GM12878 (cell line): ENCODE measurements at regions not wholly inside any gene's neighbourhood (a gene's known extent, or its start where the extent isn't known, plus 50 kb on each side); places are given as distances from the start of the nearest gene placed in this dataset.
A peak's percentile ranks its signal among the peaks of the same experiment; 100 is the strongest.

Experiments used
- BCL11A ChIP-seq: IDR thresholded peaks from 2 replicates; pipeline ENCODE4 v1.6.1; 2011; ENCODE audit warnings: low read depth, low read length
- CHD1 ChIP-seq: IDR thresholded peaks from 2 replicates; pipeline ENCODE4 v1.6.1; 2012; ENCODE audit warnings: low read depth, low read length, improper control_type of control experiment
- DPF2 ChIP-seq: fragments of 450-650 bp; IDR thresholded peaks from 2 replicates; pipeline ENCODE4 v1.6.1; 2017; ENCODE audit warnings: mild to moderate bottlenecking
- ESRRA ChIP-seq: IDR thresholded peaks from 2 replicates; pipeline ENCODE4 v1.6.1; 2012; ENCODE audit warnings: mild to moderate bottlenecking, low read length, improper control_type of control experiment
- ETV6 ChIP-seq, 2 experiments: fragments of 450-650 bp in 1 of 2; IDR thresholded peaks in 1 of 2; conservative IDR thresholded peaks in 1 of 2; 2 replicates each; pipeline ENCODE4 v1.6.1; 2014; ENCODE audit warnings: antibody characterized with exemption in 1 of 2, borderline replicate concordance in 1 of 2, low read depth in 1 of 2, mild to moderate bottlenecking in 1 of 2, moderate library complexity in 1 of 2
- NR2C2 ChIP-seq: IDR thresholded peaks from 2 replicates; pipeline ENCODE4 v1.6.1; 2011; ENCODE audit warnings: borderline replicate concordance, low read depth; ENCODE audit not compliant: control insufficient read depth, insufficient read length
- RB1 ChIP-seq: fragments of 450-650 bp; formaldehyde crosslinking; IDR thresholded peaks from 2 replicates; pipeline ENCODE4 v1.6.1; 2017; ENCODE audit warnings: mild to moderate bottlenecking, borderline replicate concordance
- SUZ12 ChIP-seq: fragments of 200-600 bp; sonication (generic); IDR thresholded peaks from one replicate; pipeline ENCODE4 v1.6.1; 2018; ENCODE audit warnings: antibody characterized with exemption, mild to moderate bottlenecking; ENCODE audit not compliant: unreplicated experiment
- WRNIP1 ChIP-seq: IDR thresholded peaks from 2 replicates; pipeline ENCODE4 v1.6.1; 2011; ENCODE audit warnings: low read depth, low read length, improper control_type of control experiment, borderline replicate concordance
- YBX1 ChIP-seq: fragments of 450-650 bp; IDR thresholded peaks from 2 replicates; pipeline ENCODE4 v1.6.1; 2016; ENCODE audit warnings: antibody characterized with exemption
- YY1 ChIP-seq: IDR thresholded peaks from 2 replicates; pipeline ENCODE4 v1.6.1; 2011; ENCODE audit warnings: low read depth, mild to moderate bottlenecking, low read length
- TF ChIP-seq, protein P1 (sequence below): fragments of 450-650 bp; IDR thresholded peaks from 2 replicates; pipeline ENCODE4 v1.6.1; 2017; ENCODE audit warnings: mild to moderate bottlenecking, moderate library complexity
- TF ChIP-seq, protein P2 (sequence below), 3 experiments: IDR thresholded peaks in 2 of 3; conservative IDR thresholded peaks in 1 of 3; 2 replicates each; pipeline ENCODE4 v1.5.1; 2011; ENCODE audit warnings: low read depth in 3 of 3, low read length in 3 of 3, mild to moderate bottlenecking in 3 of 3, control low read depth in 2 of 3, moderate library complexity in 2 of 3, inconsistent platforms in 1 of 3, mixed read lengths in 1 of 3; ENCODE audit not compliant: control insufficient read depth in 2 of 3, insufficient read depth in 1 of 3; ENCODE audit errors: extremely low read depth in 1 of 3

DNA sequence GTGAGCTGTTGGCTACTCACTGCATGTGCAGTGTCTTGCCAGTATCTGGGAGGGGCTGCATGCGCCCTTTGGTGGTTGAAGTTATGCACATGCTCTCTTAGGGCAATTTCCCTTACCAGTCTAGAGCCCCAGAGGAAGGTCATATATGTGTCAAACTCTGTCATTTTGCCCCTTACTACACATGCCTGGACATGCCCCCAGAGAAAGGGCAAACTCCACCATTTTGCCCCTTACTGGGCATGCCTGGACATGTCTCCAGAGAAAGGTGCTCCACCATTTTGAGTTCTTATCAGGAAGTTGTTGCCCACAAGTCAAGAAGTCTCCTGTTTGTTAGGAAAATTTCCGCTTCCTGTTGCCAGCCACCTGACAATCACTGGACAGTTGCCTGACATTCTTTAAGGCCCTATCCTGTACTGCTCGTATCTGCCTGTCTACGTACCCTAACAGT lies 56.4 kb upstream of the PLAC8 start (continued):
- no peak for TF ChIP-seq WRNIP1
- TF ChIP-seq, protein P1, sequence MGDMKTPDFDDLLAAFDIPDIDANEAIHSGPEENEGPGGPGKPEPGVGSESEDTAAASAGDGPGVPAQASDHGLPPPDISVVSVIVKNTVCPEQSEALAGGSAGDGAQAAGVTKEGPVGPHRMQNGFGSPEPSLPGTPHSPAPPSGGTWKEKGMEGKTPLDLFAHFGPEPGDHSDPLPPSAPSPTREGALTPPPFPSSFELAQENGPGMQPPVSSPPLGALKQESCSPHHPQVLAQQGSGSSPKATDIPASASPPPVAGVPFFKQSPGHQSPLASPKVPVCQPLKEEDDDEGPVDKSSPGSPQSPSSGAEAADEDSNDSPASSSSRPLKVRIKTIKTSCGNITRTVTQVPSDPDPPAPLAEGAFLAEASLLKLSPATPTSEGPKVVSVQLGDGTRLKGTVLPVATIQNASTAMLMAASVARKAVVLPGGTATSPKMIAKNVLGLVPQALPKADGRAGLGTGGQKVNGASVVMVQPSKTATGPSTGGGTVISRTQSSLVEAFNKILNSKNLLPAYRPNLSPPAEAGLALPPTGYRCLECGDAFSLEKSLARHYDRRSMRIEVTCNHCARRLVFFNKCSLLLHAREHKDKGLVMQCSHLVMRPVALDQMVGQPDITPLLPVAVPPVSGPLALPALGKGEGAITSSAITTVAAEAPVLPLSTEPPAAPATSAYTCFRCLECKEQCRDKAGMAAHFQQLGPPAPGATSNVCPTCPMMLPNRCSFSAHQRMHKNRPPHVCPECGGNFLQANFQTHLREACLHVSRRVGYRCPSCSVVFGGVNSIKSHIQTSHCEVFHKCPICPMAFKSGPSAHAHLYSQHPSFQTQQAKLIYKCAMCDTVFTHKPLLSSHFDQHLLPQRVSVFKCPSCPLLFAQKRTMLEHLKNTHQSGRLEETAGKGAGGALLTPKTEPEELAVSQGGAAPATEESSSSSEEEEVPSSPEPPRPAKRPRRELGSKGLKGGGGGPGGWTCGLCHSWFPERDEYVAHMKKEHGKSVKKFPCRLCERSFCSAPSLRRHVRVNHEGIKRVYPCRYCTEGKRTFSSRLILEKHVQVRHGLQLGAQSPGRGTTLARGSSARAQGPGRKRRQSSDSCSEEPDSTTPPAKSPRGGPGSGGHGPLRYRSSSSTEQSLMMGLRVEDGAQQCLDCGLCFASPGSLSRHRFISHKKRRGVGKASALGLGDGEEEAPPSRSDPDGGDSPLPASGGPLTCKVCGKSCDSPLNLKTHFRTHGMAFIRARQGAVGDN: no peak
- no peak for TF ChIP-seq SUZ12
- TF ChIP-seq YBX1: no peak
- TF ChIP-seq CHD1: no peak
- TF ChIP-seq YY1: 0 out of 2 replicates have a peak, but pooled peaks have one; percentile 50
- TF ChIP-seq, protein P2, sequence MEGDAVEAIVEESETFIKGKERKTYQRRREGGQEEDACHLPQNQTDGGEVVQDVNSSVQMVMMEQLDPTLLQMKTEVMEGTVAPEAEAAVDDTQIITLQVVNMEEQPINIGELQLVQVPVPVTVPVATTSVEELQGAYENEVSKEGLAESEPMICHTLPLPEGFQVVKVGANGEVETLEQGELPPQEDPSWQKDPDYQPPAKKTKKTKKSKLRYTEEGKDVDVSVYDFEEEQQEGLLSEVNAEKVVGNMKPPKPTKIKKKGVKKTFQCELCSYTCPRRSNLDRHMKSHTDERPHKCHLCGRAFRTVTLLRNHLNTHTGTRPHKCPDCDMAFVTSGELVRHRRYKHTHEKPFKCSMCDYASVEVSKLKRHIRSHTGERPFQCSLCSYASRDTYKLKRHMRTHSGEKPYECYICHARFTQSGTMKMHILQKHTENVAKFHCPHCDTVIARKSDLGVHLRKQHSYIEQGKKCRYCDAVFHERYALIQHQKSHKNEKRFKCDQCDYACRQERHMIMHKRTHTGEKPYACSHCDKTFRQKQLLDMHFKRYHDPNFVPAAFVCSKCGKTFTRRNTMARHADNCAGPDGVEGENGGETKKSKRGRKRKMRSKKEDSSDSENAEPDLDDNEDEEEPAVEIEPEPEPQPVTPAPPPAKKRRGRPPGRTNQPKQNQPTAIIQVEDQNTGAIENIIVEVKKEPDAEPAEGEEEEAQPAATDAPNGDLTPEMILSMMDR (IDR thresholded peaks at IDR 0.05 in 2 of 3, conservative IDR thresholded peaks at IDR 0.05 in 1 of 3; ENCODE audit: control insufficient read depth in 2 of 3, extremely low read depth in 1 of 3, insufficient read depth in 1 of 3, low read depth in 3 of 3, low read length in 3 of 3): no peak
- TF ChIP-seq NR2C2: no peak
- TF ChIP-seq RB1: no peak
- no peak for TF ChIP-seq BCL11A
- TF ChIP-seq ETV6 (conservative IDR thresholded peaks at IDR 0.05 in 1 of 2, IDR thresholded peaks at IDR 0.05 in 1 of 2; ENCODE audit: borderline replicate concordance in 1 of 2, low read depth in 1 of 2): no peak
- no peak for TF ChIP-seq DPF2
- TF ChIP-seq ESRRA: no peak
